Ovary (tissue), 3 donors: ENCODE measurements at regions not wholly inside any gene's neighbourhood (a gene's known extent, or its start where the extent isn't known, plus 50 kb on each side); places are given as distances from the start of the nearest gene placed in this dataset.

ENCODE experiments used
- EP300 ChIP-seq: sonication (generic); formaldehyde crosslinking; IDR thresholded peaks from one replicate; pipeline ENCODE4 v1.6.1; 2017; ENCODE audit warnings: antibody characterized with exemption
- TF ChIP-seq, protein P1 (sequence below), 3 donors: fragments of 450-650 bp in 2 of 3; fragments of 200-600 bp in 1 of 3; IDR thresholded peaks; one replicate each; pipeline versions ENCODE4 v1.5.1 to v1.8.0; 2016 to 2022; ENCODE audit warnings: antibody characterized with exemption in 3 of 3, mild to moderate bottlenecking in 1 of 3
- donor health status: DM: no; HTN: no; CAD: no.

DNA sequence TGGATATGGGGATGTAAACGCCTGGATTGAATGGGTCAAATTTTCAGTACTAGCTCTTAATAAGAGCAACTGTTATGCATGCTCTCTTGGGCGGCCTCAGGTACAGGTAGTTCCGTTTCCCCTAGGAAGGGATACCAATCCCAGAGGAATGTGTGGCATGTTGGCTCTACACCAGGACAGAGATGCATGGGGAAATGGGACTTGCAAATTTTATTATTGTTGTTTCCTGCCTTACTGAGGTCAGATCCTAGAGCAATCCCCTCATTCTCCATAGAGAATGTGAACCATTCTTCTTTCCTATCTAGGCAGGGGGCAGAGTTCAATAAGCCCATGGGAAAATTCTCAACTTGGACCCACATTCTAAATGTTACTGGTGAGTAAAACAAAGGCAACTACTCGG lies 361.8 kb upstream of the FGF16 start:
- TF ChIP-seq, protein P1, sequence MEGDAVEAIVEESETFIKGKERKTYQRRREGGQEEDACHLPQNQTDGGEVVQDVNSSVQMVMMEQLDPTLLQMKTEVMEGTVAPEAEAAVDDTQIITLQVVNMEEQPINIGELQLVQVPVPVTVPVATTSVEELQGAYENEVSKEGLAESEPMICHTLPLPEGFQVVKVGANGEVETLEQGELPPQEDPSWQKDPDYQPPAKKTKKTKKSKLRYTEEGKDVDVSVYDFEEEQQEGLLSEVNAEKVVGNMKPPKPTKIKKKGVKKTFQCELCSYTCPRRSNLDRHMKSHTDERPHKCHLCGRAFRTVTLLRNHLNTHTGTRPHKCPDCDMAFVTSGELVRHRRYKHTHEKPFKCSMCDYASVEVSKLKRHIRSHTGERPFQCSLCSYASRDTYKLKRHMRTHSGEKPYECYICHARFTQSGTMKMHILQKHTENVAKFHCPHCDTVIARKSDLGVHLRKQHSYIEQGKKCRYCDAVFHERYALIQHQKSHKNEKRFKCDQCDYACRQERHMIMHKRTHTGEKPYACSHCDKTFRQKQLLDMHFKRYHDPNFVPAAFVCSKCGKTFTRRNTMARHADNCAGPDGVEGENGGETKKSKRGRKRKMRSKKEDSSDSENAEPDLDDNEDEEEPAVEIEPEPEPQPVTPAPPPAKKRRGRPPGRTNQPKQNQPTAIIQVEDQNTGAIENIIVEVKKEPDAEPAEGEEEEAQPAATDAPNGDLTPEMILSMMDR (IDR thresholded peaks at IDR 0.05), result no peak
- no peak for TF ChIP-seq EP300
